Stomach (tissue), 8 donors: ENCODE measurements at regions not wholly inside any gene's neighbourhood (a gene's known extent, or its start where the extent isn't known, plus 50 kb on each side); places are given as distances from the start of the nearest gene placed in this dataset.

Experiments
- DNase-seq, 2 donors: peaks; one replicate each; pipeline versions ENCODE4 v3.0.0 to v3.0.0-alpha.2; 2013 to 2019
- H3K27ac ChIP-seq, 5 donors: fragments of 200-600 bp in 4 of 5; sonication (generic) in 4 of 5; one replicate each; pipeline ENCODE4 v1.5.1; 2013 to 2019; ENCODE audit warnings: mild to moderate bottlenecking in 1 of 5, moderate library complexity in 1 of 5
- H3K27me3 ChIP-seq, 3 donors: fragments of 200-600 bp; sonication (generic); one replicate each; pipeline ENCODE4 v1.5.1; 2017 to 2019; ENCODE audit warnings: mixed run types in 1 of 3
- H3K36me3 ChIP-seq, 4 donors: fragments of 200-600 bp; sonication (generic); 1 replicate in 3 of 4; 2 replicates in 1 of 4; pipeline ENCODE4 v1.5.1; 2016 to 2019
- H3K4me1 ChIP-seq, 4 donors: fragments of 200-600 bp; sonication (generic); one replicate each; pipeline ENCODE4 v1.5.1; 2016 to 2019
- H3K4me3 ChIP-seq, 4 donors: fragments of 200-600 bp; sonication (generic) in 3 of 4; one replicate each; pipeline ENCODE4 v1.5.1; 2016 to 2019; ENCODE audit warnings: mild to moderate bottlenecking in 1 of 4
- H3K9me3 ChIP-seq, 4 donors: fragments of 200-600 bp; sonication (generic); one replicate each; pipeline ENCODE4 v1.5.1; 2016 to 2019
- CTCF ChIP-seq, 7 experiments: fragments of 450-650 bp in 4 of 7; fragments of 200-600 bp in 3 of 7; sonication (generic) in 3 of 7; IDR thresholded peaks; one replicate each; pipeline ENCODE4 v1.5.1; 2016 to 2019; ENCODE audit warnings: antibody characterized with exemption in 7 of 7, control low read depth in 2 of 7, mild to moderate bottlenecking in 1 of 7
- EP300 ChIP-seq: sonication (generic); formaldehyde crosslinking; IDR thresholded peaks from one replicate; pipeline ENCODE4 v1.6.1; 2017; ENCODE audit warnings: antibody characterized with exemption
- POLR2A ChIP-seq, 4 donors: fragments of 450-650 bp; IDR thresholded peaks; one replicate each; pipeline ENCODE4 v1.6.1; 2016; ENCODE audit warnings: antibody characterized with exemption in 4 of 4, control low read depth in 2 of 4, mild to moderate bottlenecking in 1 of 4, moderate library complexity in 1 of 4
- POLR2AphosphoS5 ChIP-seq, 3 donors: sonication (generic); formaldehyde crosslinking; IDR thresholded peaks; one replicate each; pipeline ENCODE4 v1.6.1; 2016; ENCODE audit warnings: antibody characterized with exemption in 3 of 3
- WGBS, 5 donors: extraction: QIAGEN DNeasy Blood & Tissue Kit in 3 of 5; methylation state at CpG; one replicate each; pipeline versions ENCODE4 v1.1.5 to v1.1.7; 2013 to 2018; 5-methylcytosine and 5-hydroxymethylcytosine counted together
- intact Hi-C: fragments of 100-400 bp; cut with DNase I; formaldehyde crosslinking; loops from one replicate; pipeline ENCODE4 v1.15.1; 2023; ENCODE audit warnings: low total_unique reads
- donor health status: healthy with polysubstance abuse.
- donor health status: Bipolar disorder and iron deficiency.
- donor health status: healthy.

- no peaks in the 10 kb centered on the region for H3K27me3 ChIP-seq
- no peak overlapping the region for H3K27ac ChIP-seq
- H3K4me3 ChIP-seq = no peak overlapping the region
- H3K4me1 ChIP-seq = no peaks in the 10 kb centered on the region
- intact Hi-C loops = no loop called here
- 79 to 89% (median 83%) methylated on average over 3 of the region's 3 CpGs for WGBS, 5 donors
- no peaks in the 10 kb centered on the region for H3K9me3 ChIP-seq
- no peaks in the 10 kb centered on the region for H3K36me3 ChIP-seq
- DNase-seq = no peak
- no peak for TF ChIP-seq POLR2A (IDR thresholded peaks at IDR 0.05)
- no peak for TF ChIP-seq EP300
- TF ChIP-seq CTCF (IDR thresholded peaks at IDR 0.05) = no peak
- TF ChIP-seq POLR2AphosphoS5 (IDR thresholded peaks at IDR 0.05) = no peak
Measured at GRCh38 chr12:87491598-87491997, 537.6 kb downstream of the C12orf50 start.

GRCh38 chr12:87491089-87491488 lies 538.1 kb downstream of the C12orf50 start:
- H3K27ac ChIP-seq = no peak overlapping the region
- H3K4me1 ChIP-seq = no peaks in the 10 kb centered on the region
- no peaks in the 10 kb centered on the region for H3K36me3 ChIP-seq
- H3K4me3 ChIP-seq = no peak overlapping the region
- intact Hi-C loops = no loop called here
- no peak for DNase-seq
- WGBS, 5 donors = 13 to 32% (median 23%) methylated on average over 1 of the region's 1 CpG
- H3K9me3 ChIP-seq = no peaks in the 10 kb centered on the region
- no peaks in the 10 kb centered on the region for H3K27me3 ChIP-seq
- TF ChIP-seq POLR2A (IDR thresholded peaks at IDR 0.05) (no peak), POLR2AphosphoS5 (IDR thresholded peaks at IDR 0.05) (no peak), CTCF (IDR thresholded peaks at IDR 0.05) (no peak), EP300 (no peak)

GRCh38 chr12:87469295-87469694 lies 559.9 kb downstream of the C12orf50 start:
- DNase-seq = no peak
- no peak for TF ChIP-seq CTCF (IDR thresholded peaks at IDR 0.05)
- no peak for TF ChIP-seq POLR2A (IDR thresholded peaks at IDR 0.05)
- TF ChIP-seq EP300 = no peak
- TF ChIP-seq POLR2AphosphoS5 (IDR thresholded peaks at IDR 0.05) = no peak
- Histone ChIP-seq H3K4me1 (no peaks in the 10 kb centered on the region), H3K4me3 (no peak overlapping the region), H3K9me3 (peaks cover 0 to 4% (median 1%) of the 10 kb centered on the region in 4 donors), H3K27me3 (no peaks in the 10 kb centered on the region), H3K36me3 (no peaks in the 10 kb centered on the region), H3K27ac (no peak overlapping the region)
- intact Hi-C loops = no loop called here

GRCh38 chr12:87467936-87468335 lies 561.3 kb downstream of the C12orf50 start:
- intact Hi-C loops = no loop called here
- no peak for DNase-seq
- Histone ChIP-seq H3K9me3 (no peaks in the 10 kb centered on the region), H3K27ac (no peak overlapping the region), H3K36me3 (no peaks in the 10 kb centered on the region), H3K4me3 (no peak overlapping the region), H3K27me3 (no peaks in the 10 kb centered on the region), H3K4me1 (no peaks in the 10 kb centered on the region)
- no peak for TF ChIP-seq POLR2AphosphoS5 (IDR thresholded peaks at IDR 0.05)
- TF ChIP-seq POLR2A (IDR thresholded peaks at IDR 0.05) = no peak
- no peak for TF ChIP-seq CTCF (IDR thresholded peaks at IDR 0.05)
- no peak for TF ChIP-seq EP300
